MM.1S (cell line): ENCODE measurements at regions not wholly inside any gene's neighbourhood (a gene's known extent, or its start where the extent isn't known, plus 50 kb on each side); places are given as distances from the start of the nearest gene placed in this dataset.

Experiments
- DNase-seq: peaks from one replicate; pipeline ENCODE4 v3.0.0-alpha.2; 2015
- H2AFZ ChIP-seq: fragments of 300-600 bp; sonication (generic); 2 replicates; pipeline ENCODE4 v1.6.0; 2016; ENCODE audit warnings: antibody characterized with exemption, low read length
- H3F3A ChIP-seq: fragments of 300-600 bp; sonication (generic); 2 replicates; pipeline ENCODE4 v1.6.1; 2016; ENCODE audit warnings: mild to moderate bottlenecking, antibody characterized with exemption, low read length, moderate library complexity, mixed read lengths; ENCODE audit not compliant: insufficient read depth
- H3K27ac ChIP-seq: fragments of 300-600 bp; sonication (generic); 2 replicates; pipeline ENCODE4 v1.5.1; 2016; ENCODE audit warnings: mild to moderate bottlenecking, low read length
- H3K27me3 ChIP-seq: fragments of 300-600 bp; sonication (generic); replicated peaks from 2 replicates; pipeline ENCODE4 v1.6.0; 2016; ENCODE audit warnings: low read length; ENCODE audit not compliant: insufficient read depth
- H3K36me3 ChIP-seq: fragments of 300-600 bp; sonication (generic); replicated peaks from 2 replicates; pipeline ENCODE4 v1.6.1; 2016; ENCODE audit warnings: mild to moderate bottlenecking, low read length, mixed read lengths; ENCODE audit not compliant: insufficient read depth
- H3K4me1 ChIP-seq: fragments of 300-600 bp; sonication (generic); 2 replicates; pipeline ENCODE4 v1.6.1; 2016; ENCODE audit warnings: low read length, mixed read lengths
- H3K4me2 ChIP-seq: fragments of 300-600 bp; sonication (generic); 2 replicates; pipeline ENCODE4 v1.6.0; 2016; ENCODE audit warnings: low read depth, low read length
- H3K4me3 ChIP-seq: fragments of 300-600 bp; sonication (generic); 2 replicates; pipeline ENCODE4 v1.5.1; 2016; ENCODE audit warnings: low read length, mixed read lengths
- H3K79me2 ChIP-seq: fragments of 300-600 bp; sonication (generic); 2 replicates; pipeline ENCODE4 v1.6.1; 2016; ENCODE audit warnings: mixed run types, low read length, mixed read lengths
- H3K9ac ChIP-seq: fragments of 300-600 bp; sonication (generic); 2 replicates; pipeline ENCODE4 v1.6.1; 2016; ENCODE audit warnings: low read length, mixed read lengths
- H3K9me2 ChIP-seq: fragments of 300-600 bp; sonication (generic); replicated peaks from 2 replicates; pipeline ENCODE4 v1.6.1; 2016; ENCODE audit warnings: mild to moderate bottlenecking, low read length, mixed read lengths; ENCODE audit not compliant: insufficient read depth
- H3K9me3 ChIP-seq: fragments of 300-600 bp; sonication (generic); replicated peaks from 2 replicates; pipeline ENCODE4 v1.6.1; 2016; ENCODE audit warnings: mild to moderate bottlenecking, low read length, mixed read lengths; ENCODE audit not compliant: insufficient read depth
- H4K20me1 ChIP-seq: fragments of 300-600 bp; sonication (generic); 2 replicates; pipeline ENCODE4 v1.6.1; 2016; ENCODE audit warnings: mild to moderate bottlenecking, low read length, moderate library complexity, mixed read lengths; ENCODE audit not compliant: insufficient read depth
- EZH2 ChIP-seq: fragments of 300-600 bp; sonication (generic); optimal IDR thresholded peaks from 2 replicates; pipeline ENCODE3; 2017; ENCODE audit warnings: low read depth, mild to moderate bottlenecking, antibody characterized with exemption, low read length, mixed read lengths
- EZH2phosphoT487 ChIP-seq: fragments of 300-600 bp; sonication (generic); IDR thresholded peaks from 2 replicates; pipeline ENCODE4 v1.6.1; 2018; ENCODE audit warnings: antibody characterized with exemption, low read length
- TF ChIP-seq, protein P1 (sequence below): fragments of 300-600 bp; sonication (generic); IDR thresholded peaks from 2 replicates; pipeline ENCODE4 v1.5.1; 2016; ENCODE audit warnings: antibody characterized with exemption, low read length, mixed read lengths

DNA sequence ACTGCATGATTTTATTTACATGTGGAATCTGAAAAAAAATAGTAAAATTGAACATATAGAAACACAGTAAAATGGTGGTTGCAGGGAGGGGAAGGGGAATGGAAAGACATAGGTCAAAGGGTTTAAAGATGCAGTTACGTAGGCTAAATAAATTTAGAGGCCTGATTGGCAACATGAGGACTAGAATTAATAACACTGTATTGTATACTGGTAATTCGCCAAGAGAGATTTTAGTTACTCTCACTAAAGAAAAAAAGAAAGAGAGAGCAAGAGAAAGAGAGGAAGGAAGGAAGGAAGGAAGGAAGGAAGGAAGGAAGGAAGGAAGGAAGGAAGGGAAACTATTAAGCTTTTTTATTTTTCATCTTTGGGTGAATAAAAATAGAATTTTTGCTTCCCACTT, 488.1 kb downstream of the PCDH10 start:
- Histone ChIP-seq H3K4me2 (no peak overlapping the region), H3F3A (no peaks in the 10 kb centered on the region), H2AFZ (no peak overlapping the region), H3K79me2 (no peaks in the 10 kb centered on the region), H3K4me1 (no peaks in the 10 kb centered on the region), H3K36me3 (no peaks in the 10 kb centered on the region), H3K27ac (no peak overlapping the region), H3K4me3 (no peak overlapping the region), H3K9ac (no peak overlapping the region), H4K20me1 (no peaks in the 10 kb centered on the region), H3K9me3 (no peaks in the 10 kb centered on the region), H3K9me2 (no peaks in the 10 kb centered on the region), H3K27me3 (no peaks in the 10 kb centered on the region)
- DNase-seq, result no peak
- TF ChIP-seq, protein P1, sequence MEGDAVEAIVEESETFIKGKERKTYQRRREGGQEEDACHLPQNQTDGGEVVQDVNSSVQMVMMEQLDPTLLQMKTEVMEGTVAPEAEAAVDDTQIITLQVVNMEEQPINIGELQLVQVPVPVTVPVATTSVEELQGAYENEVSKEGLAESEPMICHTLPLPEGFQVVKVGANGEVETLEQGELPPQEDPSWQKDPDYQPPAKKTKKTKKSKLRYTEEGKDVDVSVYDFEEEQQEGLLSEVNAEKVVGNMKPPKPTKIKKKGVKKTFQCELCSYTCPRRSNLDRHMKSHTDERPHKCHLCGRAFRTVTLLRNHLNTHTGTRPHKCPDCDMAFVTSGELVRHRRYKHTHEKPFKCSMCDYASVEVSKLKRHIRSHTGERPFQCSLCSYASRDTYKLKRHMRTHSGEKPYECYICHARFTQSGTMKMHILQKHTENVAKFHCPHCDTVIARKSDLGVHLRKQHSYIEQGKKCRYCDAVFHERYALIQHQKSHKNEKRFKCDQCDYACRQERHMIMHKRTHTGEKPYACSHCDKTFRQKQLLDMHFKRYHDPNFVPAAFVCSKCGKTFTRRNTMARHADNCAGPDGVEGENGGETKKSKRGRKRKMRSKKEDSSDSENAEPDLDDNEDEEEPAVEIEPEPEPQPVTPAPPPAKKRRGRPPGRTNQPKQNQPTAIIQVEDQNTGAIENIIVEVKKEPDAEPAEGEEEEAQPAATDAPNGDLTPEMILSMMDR, result no peak
- TF ChIP-seq EZH2phosphoT487, result no peak
- no peak for TF ChIP-seq EZH2

DNA sequence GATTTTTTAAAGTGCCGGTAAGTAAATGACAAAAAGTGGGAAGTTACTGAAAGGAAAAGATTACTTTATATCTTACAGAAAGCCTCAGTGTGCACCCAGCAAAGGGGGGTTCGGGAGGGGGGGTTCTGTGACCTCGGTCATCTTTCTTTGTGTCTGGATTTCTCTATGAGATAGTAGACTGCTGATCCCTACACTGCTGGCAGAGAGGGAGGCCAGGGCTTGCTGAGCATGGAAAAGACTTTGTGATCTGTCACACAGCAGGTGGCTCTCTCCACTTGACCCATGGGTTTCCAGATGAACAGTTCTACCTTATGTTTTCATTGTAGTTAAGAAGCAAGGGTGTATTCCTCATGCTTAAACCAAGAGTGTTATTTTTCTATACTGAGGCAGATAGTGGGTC, 475.6 kb downstream of the PCDH10 start:
- no peaks in the 10 kb centered on the region for H3K36me3 ChIP-seq
- H3K4me1 ChIP-seq, result no peaks in the 10 kb centered on the region
- H4K20me1 ChIP-seq, result no peaks in the 10 kb centered on the region
- H3K27me3 ChIP-seq, result no peaks in the 10 kb centered on the region
- no peak overlapping the region for H3K9ac ChIP-seq
- TF ChIP-seq EZH2phosphoT487 (no peak), EZH2 (no peak)
- TF ChIP-seq, protein P1, result no peak
- no peaks in the 10 kb centered on the region for H3K79me2 ChIP-seq
- H3F3A ChIP-seq, result no peaks in the 10 kb centered on the region
- no peak for DNase-seq
- no peak overlapping the region for H3K4me3 ChIP-seq
- no peaks in the 10 kb centered on the region for H3K9me3 ChIP-seq
- H3K27ac ChIP-seq, result no peak overlapping the region
- no peak overlapping the region for H2AFZ ChIP-seq
- H3K4me2 ChIP-seq, result no peak overlapping the region
- no peaks in the 10 kb centered on the region for H3K9me2 ChIP-seq

DNA sequence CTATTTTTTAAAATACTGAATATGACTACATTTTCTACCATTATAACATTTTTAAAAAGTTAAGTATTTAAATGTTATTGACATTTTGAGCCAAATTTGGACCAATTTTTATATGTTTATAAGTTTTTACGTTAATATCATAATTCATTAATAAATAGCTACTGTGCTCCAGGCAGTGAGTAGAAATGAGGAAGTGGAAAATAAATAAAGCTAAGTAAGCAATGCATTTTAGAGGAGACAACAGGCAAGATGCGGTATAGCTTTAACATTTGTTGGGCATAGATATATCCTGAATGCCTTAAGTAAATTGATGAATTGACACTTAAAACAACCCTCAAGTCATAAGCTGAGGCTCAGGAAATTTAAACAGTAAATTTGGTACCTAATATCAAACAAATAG, 474.8 kb downstream of the PCDH10 start:
- Histone ChIP-seq H3K27ac (no peak overlapping the region), H3K9ac (no peak overlapping the region), H4K20me1 (no peaks in the 10 kb centered on the region), H3K4me3 (no peak overlapping the region), H3K79me2 (no peaks in the 10 kb centered on the region), H2AFZ (no peak overlapping the region), H3K9me2 (no peaks in the 10 kb centered on the region), H3F3A (no peaks in the 10 kb centered on the region), H3K36me3 (no peaks in the 10 kb centered on the region), H3K4me2 (no peak overlapping the region), H3K4me1 (no peaks in the 10 kb centered on the region), H3K27me3 (no peaks in the 10 kb centered on the region), H3K9me3 (no peaks in the 10 kb centered on the region)
- TF ChIP-seq, protein P1, result no peak
- no peak for TF ChIP-seq EZH2phosphoT487
- TF ChIP-seq EZH2, result no peak
- DNase-seq, result no peak
